Islet of Langerhans (tissue), 1 donor: ENCODE measurements at regions not wholly inside any gene's neighbourhood (a gene's known extent, or its start where the extent isn't known, plus 50 kb on each side); places are given as distances from the start of the nearest gene placed in this dataset.
"Not testable (repeated sequence)": the region's sequence is repeated elsewhere in the genome, so short reads cannot be mapped to it uniquely, and the experiment has no call there.

Experiments
- FAIRE-seq: peaks from one replicate; lab custom pipeline; 2011; peaks lifted over from hg19 to GRCh38; lab: Jason Lieb, UNC

- no peak for FAIRE-seq
Observed at GRCh38 chr12:42759622-42760273, 170.2 kb upstream of the PRICKLE1 start.

DNA sequence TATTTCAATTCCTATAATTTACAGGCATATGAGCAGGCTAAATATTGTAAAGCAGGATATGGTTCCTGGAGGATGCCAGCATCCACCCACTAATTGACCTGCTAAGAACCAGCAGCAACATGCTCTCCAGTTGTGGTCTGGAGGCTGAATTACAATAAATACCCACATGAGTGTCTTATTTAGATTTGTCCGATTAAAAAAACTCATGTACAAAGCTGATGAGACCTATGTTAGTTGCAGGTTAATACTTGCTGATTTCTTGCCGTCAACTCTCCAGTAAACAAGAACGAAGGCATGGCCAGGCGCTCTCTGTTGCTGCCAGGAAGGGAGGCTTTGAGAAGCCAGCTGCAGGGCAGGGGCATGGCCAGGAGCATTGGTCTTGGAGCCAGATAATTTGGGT lies 169.3 kb upstream of the PRICKLE1 start:
- no peak for FAIRE-seq

DNA sequence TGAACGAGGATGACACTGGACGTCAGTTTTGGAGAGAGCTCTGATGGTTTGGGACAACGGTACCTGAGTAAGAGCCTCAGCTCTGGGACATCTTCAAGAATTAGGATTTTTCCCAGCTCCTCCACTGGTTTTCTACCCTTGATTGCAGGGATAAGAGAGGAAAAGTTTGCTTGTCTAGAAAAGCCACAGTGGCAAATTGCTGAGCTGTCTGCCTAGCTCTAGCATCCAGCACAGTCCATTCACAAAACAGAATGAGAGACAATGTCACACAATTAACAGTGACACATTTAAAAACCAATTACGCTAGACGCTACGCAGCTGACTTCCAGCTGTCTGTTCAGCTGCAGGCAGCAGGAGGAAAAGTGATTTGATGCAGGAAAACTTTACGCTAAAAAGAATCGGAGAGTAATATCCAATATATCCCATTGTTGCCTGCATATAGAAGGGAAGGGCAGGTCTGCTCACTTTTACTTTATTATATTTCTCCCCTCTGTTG lies 168.1 kb upstream of the PRICKLE1 start:
- FAIRE-seq, result no peak

DNA sequence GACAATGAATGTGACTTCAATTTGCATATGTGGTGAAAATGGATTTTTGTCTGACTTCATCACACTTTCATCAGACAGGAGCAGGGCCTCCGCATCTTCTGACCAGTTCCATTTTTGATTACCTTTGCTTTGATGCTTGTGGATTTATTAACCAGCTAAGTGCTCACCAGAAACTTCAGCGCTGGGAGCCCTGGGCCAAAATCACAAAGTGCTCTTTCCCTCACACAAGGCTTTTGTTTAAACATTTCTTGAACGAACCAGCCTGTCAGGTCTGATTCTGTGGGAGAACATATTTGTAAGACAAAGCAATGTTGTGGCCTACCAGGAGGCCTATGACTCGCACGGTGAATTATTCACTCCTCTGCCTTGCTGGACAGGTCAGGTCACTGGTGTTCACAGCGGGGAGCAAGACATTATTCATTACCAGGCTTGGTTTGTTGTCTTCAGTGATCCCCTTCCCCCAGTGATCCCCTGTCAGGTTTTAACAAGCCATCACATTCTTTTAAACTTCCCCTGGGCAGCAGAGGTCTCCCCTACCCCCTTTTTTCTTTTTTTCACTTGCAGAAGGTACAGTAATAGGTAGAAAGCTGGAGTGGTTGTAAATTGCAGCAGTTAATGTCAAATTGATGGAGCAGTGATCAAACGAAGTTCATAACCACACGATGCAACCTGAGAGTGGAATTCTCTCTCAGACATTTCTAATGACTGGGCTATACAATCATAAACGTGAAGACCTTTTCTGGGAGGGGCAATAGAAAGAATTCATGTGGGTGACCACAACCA lies 167.5 kb upstream of the PRICKLE1 start:
- FAIRE-seq, result no peak

- no peak for FAIRE-seq
Observed at GRCh38 chr12:42750356-42750755, 160.8 kb upstream of the PRICKLE1 start.

- FAIRE-seq, result no peak
Observed at GRCh38 chr12:42749239-42749638, 159.7 kb upstream of the PRICKLE1 start.

GRCh38 chr12:42744539-42745182 lies 155.1 kb upstream of the PRICKLE1 start:
- no peak for FAIRE-seq

DNA sequence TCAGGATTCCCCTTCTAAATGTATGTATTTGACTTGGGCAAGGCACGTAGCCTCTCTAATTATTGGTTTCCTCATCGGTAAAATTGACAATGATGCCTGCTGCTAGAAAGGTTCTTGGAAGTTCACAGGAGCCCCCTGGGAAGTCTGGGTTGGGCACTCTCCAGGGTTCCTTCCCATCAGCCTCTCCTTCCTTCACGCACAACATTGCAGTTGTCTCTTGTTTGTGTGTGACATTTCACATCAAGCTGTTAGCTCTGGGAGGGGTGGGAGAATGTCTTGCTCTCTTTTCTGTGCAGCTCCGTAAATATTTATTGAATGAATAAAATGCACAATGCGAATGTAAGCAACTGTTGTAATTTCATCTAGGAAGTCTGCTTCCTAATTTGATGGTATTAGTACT lies 153.2 kb upstream of the PRICKLE1 start:
- FAIRE-seq, result no peak

GRCh38 chr12:42741771-42742510 lies 152.4 kb upstream of the PRICKLE1 start:
- FAIRE-seq, result no peak

- FAIRE-seq, result no peak
Observed at GRCh38 chr12:42741091-42741490, 151.5 kb upstream of the PRICKLE1 start.

DNA sequence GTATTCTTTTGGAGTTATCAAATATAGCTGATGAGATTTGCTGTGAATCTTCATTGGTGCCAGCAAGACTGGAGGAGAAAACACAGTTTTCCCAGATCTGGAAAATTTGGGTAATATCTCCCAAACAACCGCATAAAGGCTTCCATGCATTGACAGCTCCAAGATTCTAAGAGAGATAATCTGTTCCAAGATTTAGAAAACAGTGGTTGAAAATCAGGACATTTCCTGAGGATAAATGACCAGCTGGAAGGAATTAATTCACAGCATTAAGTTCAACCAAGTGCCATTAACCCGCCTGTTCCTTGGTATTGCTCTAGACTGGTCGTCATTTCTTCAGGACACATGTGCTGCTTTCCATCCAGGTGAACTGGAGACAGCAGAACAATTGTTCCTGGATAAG lies 147.9 kb upstream of the PRICKLE1 start:
- no peak for FAIRE-seq

DNA sequence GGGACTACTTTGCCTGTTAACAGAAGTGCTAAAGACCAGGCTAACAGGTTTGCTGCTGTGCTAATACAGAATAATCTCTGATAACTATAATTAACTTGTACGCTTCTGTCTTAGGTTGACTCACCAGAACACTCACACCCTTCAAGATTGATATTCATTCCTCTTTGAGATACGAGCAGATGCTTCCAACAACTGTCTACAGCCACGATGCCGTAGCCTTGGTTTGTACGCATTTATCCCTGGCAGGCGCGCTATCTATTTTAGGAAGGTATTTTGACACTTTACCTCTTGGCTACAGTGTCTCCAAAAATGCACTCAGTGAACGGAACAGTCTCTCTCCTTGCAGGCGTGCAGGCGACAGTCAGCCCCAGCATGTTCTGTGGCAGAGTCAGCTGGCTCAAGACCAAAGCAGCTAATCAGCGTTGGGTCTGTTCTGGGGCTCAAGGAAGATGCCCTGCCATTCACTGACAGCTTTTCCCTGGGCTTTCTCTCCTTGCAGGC lies 146.4 kb upstream of the PRICKLE1 start:
- no peak for FAIRE-seq

GRCh38 chr12:42733911-42734310 lies 144.4 kb upstream of the PRICKLE1 start:
- no peak for FAIRE-seq

DNA sequence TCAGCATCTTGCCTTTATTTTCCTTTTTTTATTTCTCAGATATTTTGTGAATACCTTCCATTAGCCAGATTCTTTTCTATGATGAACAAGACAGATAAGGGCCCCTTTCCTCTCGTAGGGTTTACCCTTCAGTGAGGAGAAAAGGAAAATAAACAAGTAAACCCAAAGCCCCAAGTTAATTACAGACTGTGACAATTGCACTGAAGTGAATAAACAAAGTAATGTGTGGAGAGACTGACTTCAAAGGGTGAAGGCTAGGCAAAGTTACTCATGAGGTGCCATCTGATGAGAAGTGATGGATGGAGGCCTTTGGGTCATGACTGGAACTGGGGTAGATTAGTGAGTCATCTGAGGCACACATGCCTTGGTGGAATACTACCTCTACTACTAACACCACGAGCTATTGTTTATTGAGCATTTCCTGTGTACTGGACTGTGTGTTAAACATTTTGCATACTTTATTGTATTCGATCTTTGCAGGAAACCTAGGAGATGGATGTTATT lies 143.4 kb upstream of the PRICKLE1 start:
- no peak for FAIRE-seq

GRCh38 chr12:42730291-42730690 lies 140.7 kb upstream of the PRICKLE1 start:
- FAIRE-seq, result no peak

GRCh38 chr12:42729535-42729900 lies 140.0 kb upstream of the PRICKLE1 start:
- no peak for FAIRE-seq

GRCh38 chr12:42728770-42729534 lies 139.4 kb upstream of the PRICKLE1 start:
- no peak for FAIRE-seq

- no peak for FAIRE-seq
Observed at GRCh38 chr12:42728287-42728686, 138.7 kb upstream of the PRICKLE1 start.

- no peak for FAIRE-seq
Observed at GRCh38 chr12:42725809-42726208, 136.3 kb upstream of the PRICKLE1 start.

DNA sequence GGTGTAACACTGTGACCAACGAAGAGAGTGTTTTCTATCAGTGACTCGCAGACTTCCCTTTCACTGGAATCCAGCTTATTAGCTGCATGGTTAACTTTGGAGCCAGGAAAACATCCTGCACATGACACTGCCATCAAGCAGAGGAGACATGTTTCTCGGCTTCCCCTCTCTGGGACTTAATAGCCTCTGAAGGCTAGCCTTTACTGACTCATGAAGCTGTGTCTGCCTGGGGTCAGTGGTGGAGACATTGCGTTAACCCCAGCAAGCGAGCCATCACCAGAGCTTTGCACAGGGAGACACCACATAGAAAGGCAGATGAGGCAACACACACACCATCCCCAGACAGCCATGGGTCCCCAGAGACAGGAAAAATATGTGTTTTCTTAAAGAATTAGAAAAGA lies 126.9 kb upstream of the PRICKLE1 start:
- no peak for FAIRE-seq

DNA sequence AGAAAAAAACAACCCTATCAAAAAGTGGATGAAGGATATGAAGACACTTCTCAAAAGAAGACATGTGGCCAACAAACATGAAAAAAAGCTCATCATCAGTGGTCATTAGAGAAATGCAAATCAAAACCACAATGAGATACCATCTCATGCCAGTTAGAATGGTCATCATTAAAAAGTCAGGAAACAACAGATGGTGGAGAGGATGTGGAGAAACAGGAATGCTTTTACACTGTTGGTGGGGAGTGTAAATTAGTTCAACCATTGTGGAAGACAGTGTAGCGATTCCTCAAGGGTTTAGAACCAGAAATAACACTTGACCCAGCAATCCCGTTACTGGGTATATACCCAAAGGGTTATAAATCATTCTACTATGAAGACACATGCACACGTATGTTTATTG lies 124.0 kb upstream of the PRICKLE1 start:
- not testable (repeated sequence) for FAIRE-seq
